VCaP (cell line): ENCODE measurements at regions not wholly inside any gene's neighbourhood (a gene's known extent, or its start where the extent isn't known, plus 50 kb on each side); places are given as distances from the start of the nearest gene placed in this dataset.
"Not testable (repeated sequence)": the region's sequence is repeated elsewhere in the genome, so short reads cannot be mapped to it uniquely, and the experiment has no call there.

ENCODE experiments used
- H3K27ac ChIP-seq: fragments of 450-650 bp; 2 replicates; pipeline ENCODE4 v1.5.1; 2017
- TF ChIP-seq, protein P1 (sequence below): fragments of 450-650 bp; conservative IDR thresholded peaks from 2 replicates; pipeline ENCODE4 v1.5.1; 2017; ENCODE audit warnings: mild to moderate bottlenecking, moderate library complexity

DNA sequence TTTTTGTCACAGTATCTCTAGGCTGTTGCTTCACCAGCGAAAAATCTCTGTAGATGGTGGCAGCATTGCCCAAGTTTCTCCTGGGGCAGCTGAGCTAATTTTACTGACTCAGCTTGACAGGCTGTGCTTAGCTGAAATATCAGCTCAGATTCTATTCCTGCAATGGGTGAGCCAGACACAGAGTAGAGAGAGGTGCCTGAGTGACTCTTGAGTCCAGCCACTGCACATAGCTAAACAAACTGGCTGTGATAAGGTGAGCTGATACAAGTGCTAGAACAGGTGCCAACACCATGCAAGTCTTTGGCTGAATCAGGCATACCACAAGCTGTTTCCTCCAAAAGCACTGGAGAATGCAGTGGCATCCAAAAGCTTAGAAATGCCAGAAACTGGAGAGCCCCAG is 110.9 kb upstream of the TSPY4 start:
- TF ChIP-seq, protein P1, sequence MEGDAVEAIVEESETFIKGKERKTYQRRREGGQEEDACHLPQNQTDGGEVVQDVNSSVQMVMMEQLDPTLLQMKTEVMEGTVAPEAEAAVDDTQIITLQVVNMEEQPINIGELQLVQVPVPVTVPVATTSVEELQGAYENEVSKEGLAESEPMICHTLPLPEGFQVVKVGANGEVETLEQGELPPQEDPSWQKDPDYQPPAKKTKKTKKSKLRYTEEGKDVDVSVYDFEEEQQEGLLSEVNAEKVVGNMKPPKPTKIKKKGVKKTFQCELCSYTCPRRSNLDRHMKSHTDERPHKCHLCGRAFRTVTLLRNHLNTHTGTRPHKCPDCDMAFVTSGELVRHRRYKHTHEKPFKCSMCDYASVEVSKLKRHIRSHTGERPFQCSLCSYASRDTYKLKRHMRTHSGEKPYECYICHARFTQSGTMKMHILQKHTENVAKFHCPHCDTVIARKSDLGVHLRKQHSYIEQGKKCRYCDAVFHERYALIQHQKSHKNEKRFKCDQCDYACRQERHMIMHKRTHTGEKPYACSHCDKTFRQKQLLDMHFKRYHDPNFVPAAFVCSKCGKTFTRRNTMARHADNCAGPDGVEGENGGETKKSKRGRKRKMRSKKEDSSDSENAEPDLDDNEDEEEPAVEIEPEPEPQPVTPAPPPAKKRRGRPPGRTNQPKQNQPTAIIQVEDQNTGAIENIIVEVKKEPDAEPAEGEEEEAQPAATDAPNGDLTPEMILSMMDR: no peak
- H3K27ac ChIP-seq: no peak overlapping the region

DNA sequence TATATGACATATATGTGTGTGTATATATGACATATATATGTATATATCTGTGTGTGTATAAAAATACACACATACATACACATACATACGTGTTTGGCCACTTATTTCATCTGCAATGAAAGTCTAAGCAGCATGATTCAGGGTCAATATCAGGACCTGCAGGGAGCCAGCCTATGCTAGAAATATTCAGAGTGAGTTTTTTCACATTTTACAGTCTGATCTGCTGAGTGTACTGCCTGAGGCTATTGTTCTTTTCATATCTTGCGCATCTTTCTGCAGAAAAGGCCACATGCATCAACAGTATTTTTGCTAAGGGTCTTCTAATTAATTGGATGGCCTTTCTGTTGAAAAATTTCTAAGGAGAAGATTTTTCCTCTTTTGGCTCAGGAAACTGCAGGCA is 80.0 kb upstream of the TSPY4 start:
- no peak overlapping the region for H3K27ac ChIP-seq
- TF ChIP-seq, protein P1: no peak

DNA sequence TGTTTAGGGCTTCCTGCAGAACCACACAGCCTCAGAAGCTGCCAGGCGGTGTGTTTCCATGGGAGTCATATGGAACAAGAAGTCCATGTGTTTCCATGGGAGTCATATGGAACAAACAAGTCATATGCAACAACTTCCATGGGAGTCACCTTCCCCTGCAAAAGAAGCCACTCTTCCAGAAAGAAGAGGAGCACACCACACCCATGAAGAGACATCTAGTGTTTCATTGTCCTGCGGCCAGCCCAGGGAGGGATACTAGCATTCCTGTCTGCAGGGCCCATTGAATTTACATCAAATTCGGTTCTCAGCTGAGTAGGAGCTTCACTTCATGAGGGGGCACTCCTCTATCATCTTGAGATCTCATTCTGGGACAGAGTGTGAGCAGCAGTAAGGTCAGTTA is 79.5 kb upstream of the TSPY4 start:
- no peak overlapping the region for H3K27ac ChIP-seq
- TF ChIP-seq, protein P1: no peak

DNA sequence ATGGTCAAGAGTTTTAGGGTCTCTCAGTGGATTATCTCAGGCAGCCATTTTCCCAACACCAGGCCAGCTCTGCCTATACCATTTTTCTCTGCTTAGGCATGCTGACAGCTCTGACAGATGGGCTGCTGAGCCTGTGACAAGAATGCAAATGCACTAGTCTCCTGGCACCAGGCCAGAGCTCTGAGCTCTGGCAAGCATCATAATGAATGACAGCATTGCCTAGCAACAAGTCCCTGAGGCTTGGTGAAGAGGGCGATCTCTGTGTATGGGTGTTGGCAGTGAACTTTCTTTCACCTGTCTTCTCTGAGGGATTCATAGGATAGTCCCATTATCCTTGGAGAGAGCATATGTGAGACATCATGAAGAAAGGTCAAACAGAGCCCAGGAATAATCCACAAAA is 77.9 kb upstream of the TSPY4 start:
- H3K27ac ChIP-seq: no peak overlapping the region
- TF ChIP-seq, protein P1: no peak

DNA sequence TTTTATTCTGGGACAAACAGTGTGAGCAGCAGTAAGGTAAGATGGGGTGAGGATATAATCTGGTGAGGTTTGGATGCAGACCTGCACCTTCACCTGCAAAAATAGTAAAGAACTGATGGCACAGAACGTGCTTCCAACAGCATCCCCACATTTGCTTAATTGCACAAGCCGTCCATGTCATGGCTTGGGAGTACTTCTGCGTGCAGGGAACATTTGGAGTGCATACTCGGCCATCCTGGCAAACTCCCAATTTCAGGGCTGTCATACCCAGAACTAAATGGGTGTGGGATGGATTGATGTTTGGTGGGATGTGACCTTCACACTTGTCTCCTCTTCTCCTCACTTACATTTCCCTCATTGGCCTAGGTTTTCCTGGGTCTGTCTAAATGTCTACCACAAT is 76.8 kb upstream of the TSPY4 start:
- no peak overlapping the region for H3K27ac ChIP-seq
- TF ChIP-seq, protein P1: no peak

DNA sequence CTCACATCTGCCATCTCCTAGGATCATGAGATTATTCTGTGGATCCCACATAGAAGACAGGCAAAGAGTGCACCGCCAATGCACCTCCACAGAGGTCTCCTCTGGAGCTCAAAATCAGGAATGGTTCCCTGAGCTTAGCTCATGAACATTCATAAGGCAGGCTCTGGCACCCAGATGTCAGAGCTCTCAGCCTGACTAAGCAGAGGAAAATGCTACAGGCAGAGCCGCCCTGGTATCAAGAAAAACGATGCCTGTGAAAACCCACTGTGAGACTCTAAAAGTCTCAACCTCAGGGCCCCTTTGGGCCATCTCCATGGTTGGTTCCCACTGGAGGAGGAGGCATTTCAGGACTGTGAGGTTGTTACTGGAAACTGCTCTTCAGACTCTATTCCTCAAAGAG is 71.7 kb upstream of the TSPY4 start:
- no peak overlapping the region for H3K27ac ChIP-seq
- TF ChIP-seq, protein P1: no peak

DNA sequence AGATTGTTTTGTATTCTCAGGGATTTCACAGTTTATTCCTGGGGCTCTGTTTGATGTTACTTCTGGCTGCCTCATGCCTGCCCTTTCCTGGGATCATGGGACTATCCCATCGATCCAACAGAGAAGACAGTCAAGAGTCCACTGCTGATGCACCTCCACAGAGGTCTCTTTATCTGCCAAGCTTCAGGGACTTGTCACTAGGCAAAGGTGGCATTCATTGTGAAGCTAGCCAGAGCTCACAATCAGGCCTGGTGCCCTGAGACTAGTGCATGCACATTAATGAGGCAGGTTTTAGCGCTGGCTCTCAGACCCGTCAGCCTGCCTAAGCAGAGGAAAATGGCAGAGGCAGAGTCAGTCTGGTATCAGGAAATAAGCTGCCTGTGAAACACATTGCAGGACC is 66.9 kb upstream of the TSPY4 start:
- not testable (repeated sequence) for H3K27ac ChIP-seq

DNA sequence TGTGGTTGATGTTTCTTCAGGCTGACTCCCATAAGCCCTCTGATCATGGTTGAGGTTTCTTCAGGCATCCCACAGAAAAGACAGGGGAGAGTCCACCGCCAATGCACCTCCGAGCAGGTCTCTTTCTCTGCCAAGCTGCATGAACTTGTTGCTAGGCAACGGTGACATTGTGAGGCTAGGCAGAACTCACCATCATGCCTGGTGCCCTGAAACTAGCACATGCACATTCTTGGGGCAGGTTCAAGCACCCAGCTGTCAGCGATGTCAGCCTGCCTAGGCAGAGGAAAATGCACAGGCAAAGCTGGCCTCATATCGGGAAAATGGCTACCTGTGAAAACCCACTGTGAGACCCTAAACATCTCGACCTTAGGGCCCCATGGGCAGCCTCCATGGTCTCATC is 64.4 kb upstream of the TSPY4 start:
- H3K27ac ChIP-seq: not testable (repeated sequence)

DNA sequence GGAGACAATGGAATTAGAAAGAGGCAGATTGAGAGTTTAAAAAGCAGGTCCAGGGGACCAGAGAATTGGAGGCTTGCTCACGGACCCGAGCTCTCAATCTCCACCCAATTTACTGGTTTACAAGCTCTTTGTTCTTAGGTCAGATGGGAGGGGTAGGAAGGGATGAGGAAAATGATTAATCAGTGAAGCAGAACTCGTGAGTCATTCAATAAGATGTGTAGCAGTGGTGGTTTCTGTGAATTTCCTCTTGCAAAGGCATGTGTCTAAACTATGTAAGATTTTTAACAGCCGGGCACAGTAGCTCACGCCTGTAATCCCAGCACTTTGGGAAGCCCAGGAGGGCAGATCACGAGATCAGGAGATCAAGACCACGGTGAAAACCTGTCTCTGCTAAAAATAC is 58.4 kb upstream of the TSPY4 start:
- not testable (repeated sequence) for H3K27ac ChIP-seq
